T-cell (primary cell): ENCODE measurements at regions not wholly inside any gene's neighbourhood (a gene's known extent, or its start where the extent isn't known, plus 50 kb on each side); places are given as distances from the start of the nearest gene placed in this dataset.

Experiments used
- ATAC-seq, 4 experiments: fragments of 200-7000 bp in 3 of 4; fragments of 150-1000 bp in 1 of 4; cut with Tn5 transposase; replicated peaks in 1 of 4; 1 replicate in 3 of 4; 2 replicates in 1 of 4; pipeline ENCODE4 v1.10.0; 2021; ENCODE audit warnings: moderate library complexity in 3 of 4, mild to moderate bottlenecking in 2 of 4, moderate number of reproducible peaks in 1 of 4
- CTCF ChIA-PET, 2 donors: fragments of 300-600 bp; sonication (Branson Sonifier 250); formaldehyde crosslinking; loops; one replicate each; lab custom pipeline; 2022; ENCODE audit warnings: antibody characterized with exemption in 2 of 2; lab: Charles Lee
- POLR2A ChIA-PET, 2 donors: fragments of 300-600 bp; sonication (Branson Sonifier 250); formaldehyde crosslinking; loops; one replicate each; lab custom pipeline; 2022; ENCODE audit warnings: antibody characterized with exemption in 2 of 2; lab: Charles Lee
- DNase-seq, 35 experiments: peaks; one replicate each; pipeline versions ENCODE4 v3.0.0 to v3.0.0-alpha.2; 2013 to 2023
- H3K27ac ChIP-seq: one replicate; pipeline ENCODE4 v1.5.1; 2013; ENCODE audit warnings: low read length
- H3K27me3 ChIP-seq, 2 experiments: replicated peaks in 1 of 2; 1 replicate in 1 of 2; 2 replicates in 1 of 2; pipeline versions ENCODE4 v1.6.1 to v1.7.0; 2013; ENCODE audit warnings: low read length in 1 of 2, mixed read lengths in 1 of 2; ENCODE audit not compliant: control insufficient read depth in 2 of 2, insufficient read depth in 2 of 2; ENCODE audit errors: extremely low read depth in 1 of 2
- H3K36me3 ChIP-seq, 2 donors: 1 replicate in 1 of 2; 2 replicates in 1 of 2; pipeline versions ENCODE4 v1.6.1 to v1.7.0; 2013; ENCODE audit warnings: low read length in 1 of 2; ENCODE audit not compliant: control insufficient read depth in 2 of 2, insufficient read depth in 1 of 2; ENCODE audit errors: extremely low read depth in 1 of 2
- H3K4me1 ChIP-seq, 2 experiments: 1 replicate in 1 of 2; 2 replicates in 1 of 2; pipeline versions ENCODE4 v1.6.1 to v1.7.0; 2013; ENCODE audit warnings: low read length in 2 of 2, mixed read lengths in 1 of 2; ENCODE audit not compliant: insufficient read depth in 2 of 2, control insufficient read depth in 1 of 2; ENCODE audit errors: extremely low read depth in 1 of 2
- H3K4me3 ChIP-seq, 2 donors: 1 replicate in 1 of 2; 2 replicates in 1 of 2; pipeline versions ENCODE4 v1.5.1 to v1.7.0; 2013; ENCODE audit warnings: mild to moderate bottlenecking in 2 of 2, low read length in 1 of 2, moderate library complexity in 1 of 2; ENCODE audit not compliant: control insufficient read depth in 1 of 2; ENCODE audit errors: extremely low read depth in 1 of 2
- H3K9me3 ChIP-seq: 2 replicates; pipeline ENCODE4 v1.7.0; 2013
- H3K27ac Mint-ChIP-seq, 2 donors: one replicate each; pipeline ENCODE4 v1.8.0; 2020 to 2021; ENCODE audit warnings: mild to moderate bottlenecking in 2 of 2, mixed read lengths in 2 of 2
- H3K27me3 Mint-ChIP-seq, 2 donors: one replicate each; pipeline ENCODE4 v1.8.0; 2021 to 2022; ENCODE audit warnings: mixed read lengths in 2 of 2
- H3K36me3 Mint-ChIP-seq: one replicate; pipeline ENCODE4 v1.8.0; 2021; ENCODE audit warnings: mixed read lengths
- H3K4me1 Mint-ChIP-seq, 3 donors: one replicate each; pipeline ENCODE4 v1.8.0; 2020 to 2022; ENCODE audit warnings: mixed read lengths in 3 of 3, mild to moderate bottlenecking in 1 of 3
- H3K4me3 Mint-ChIP-seq, 3 donors: one replicate each; pipeline ENCODE4 v1.8.0; 2020 to 2022; ENCODE audit warnings: mild to moderate bottlenecking in 3 of 3, mixed read lengths in 3 of 3, moderate library complexity in 3 of 3
- H3K9me3 Mint-ChIP-seq, 3 donors: one replicate each; pipeline ENCODE4 v1.8.0; 2020 to 2022; ENCODE audit warnings: mixed read lengths in 3 of 3
- WGBS: methylation state at CpG from one replicate; pipeline ENCODE4 v1.1.5; 2013; ENCODE audit warnings: missing lambda C conversion rate; ENCODE audit not compliant: insufficient coverage; 5-methylcytosine and 5-hydroxymethylcytosine counted together

GRCh38 chr2:144822966-144823365, 303.0 kb upstream of the ZEB2 start:
- no peaks in the 10 kb centered on the region for H3K36me3 Mint-ChIP-seq
- peaks cover 0 to 1% of the 10 kb centered on the region in 2 donors for H3K27me3 Mint-ChIP-seq
- no peaks in the 10 kb centered on the region for H3K9me3 ChIP-seq
- no peaks in the 10 kb centered on the region for H3K36me3 ChIP-seq
- POLR2A ChIA-PET, result no interaction called here
- no peak overlapping the region for H3K4me3 ChIP-seq
- no peak overlapping the region for H3K27ac Mint-ChIP-seq
- H3K4me1 Mint-ChIP-seq, result no peaks in the 10 kb centered on the region
- no peak for ATAC-seq
- H3K4me1 ChIP-seq, result no peaks in the 10 kb centered on the region
- H3K9me3 Mint-ChIP-seq, result peaks cover 7 to 14% (median 8%) of the 10 kb centered on the region in 3 donors
- CTCF ChIA-PET, result no interaction called here
- H3K4me3 Mint-ChIP-seq, result no peak overlapping the region
- H3K27ac ChIP-seq, result no peak overlapping the region
- DNase-seq, result no peak
- no peaks in the 10 kb centered on the region for H3K27me3 ChIP-seq

DNA sequence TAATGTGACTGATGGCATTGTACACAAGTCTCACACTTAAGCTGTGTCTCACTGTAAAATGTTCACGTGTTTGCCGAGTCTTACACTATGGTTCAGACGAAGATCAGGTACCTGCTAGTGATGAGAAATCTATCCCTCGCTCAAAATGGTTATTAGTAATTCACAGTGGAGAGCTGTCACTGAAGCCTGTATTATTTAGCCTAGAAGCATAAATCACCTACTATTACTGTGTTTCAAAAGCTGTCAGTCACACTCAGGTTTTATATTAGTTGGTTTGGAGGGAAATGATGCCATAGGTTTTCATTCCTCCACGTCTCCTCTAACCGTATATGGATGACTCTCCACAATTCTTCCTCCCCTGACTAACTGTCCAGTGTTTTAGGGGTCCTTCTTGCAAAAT, 292.4 kb upstream of the ZEB2 start:
- Mint-ChIP-seq H3K27ac (no peak overlapping the region), H3K4me1 (no peaks in the 10 kb centered on the region), H3K9me3 (no peaks in the 10 kb centered on the region), H3K27me3 (peaks cover 0 to 2% of the 10 kb centered on the region in 2 donors), H3K4me3 (no peak overlapping the region), H3K36me3 (no peaks in the 10 kb centered on the region)
- no peak for ATAC-seq
- DNase-seq, result no peak
- H3K36me3 ChIP-seq, result no peaks in the 10 kb centered on the region
- no peaks in the 10 kb centered on the region for H3K9me3 ChIP-seq
- H3K27ac ChIP-seq, result no peak overlapping the region
- ChIA-PET CTCF (no interaction called here), POLR2A (no interaction called here)
- no peak overlapping the region for H3K4me3 ChIP-seq
- WGBS, result no CpG with 5 or more reads among the region's 6 CpGs
- no peaks in the 10 kb centered on the region for H3K27me3 ChIP-seq
- H3K4me1 ChIP-seq, result no peaks in the 10 kb centered on the region

GRCh38 chr2:144801766-144802165, 281.8 kb upstream of the ZEB2 start:
- no peak overlapping the region for H3K4me3 Mint-ChIP-seq
- H3K4me1 Mint-ChIP-seq, result no peaks in the 10 kb centered on the region
- ATAC-seq (no peak), DNase-seq (no peak)
- H3K4me1 ChIP-seq, result no peaks in the 10 kb centered on the region
- H3K27ac ChIP-seq, result no peak overlapping the region
- POLR2A ChIA-PET, result no interaction called here
- CTCF ChIA-PET, result no interaction called here
- no CpG with 5 or more reads among the region's 2 CpGs for WGBS
- no peak overlapping the region for H3K27ac Mint-ChIP-seq
- no peaks in the 10 kb centered on the region for H3K9me3 ChIP-seq
- H3K36me3 Mint-ChIP-seq, result no peaks in the 10 kb centered on the region
- H3K27me3 Mint-ChIP-seq, result no peaks in the 10 kb centered on the region
- no peaks in the 10 kb centered on the region for H3K9me3 Mint-ChIP-seq
- H3K36me3 ChIP-seq, result no peaks in the 10 kb centered on the region
- H3K4me3 ChIP-seq, result no peak overlapping the region
- no peaks in the 10 kb centered on the region for H3K27me3 ChIP-seq

GRCh38 chr2:144801325-144801724, 281.4 kb upstream of the ZEB2 start:
- H3K36me3 Mint-ChIP-seq, result no peaks in the 10 kb centered on the region
- no CpG with 5 or more reads among the region's 1 CpG for WGBS
- H3K4me3 Mint-ChIP-seq, result no peak overlapping the region
- no peak overlapping the region for H3K4me3 ChIP-seq
- no peaks in the 10 kb centered on the region for H3K36me3 ChIP-seq
- no peaks in the 10 kb centered on the region for H3K27me3 Mint-ChIP-seq
- POLR2A ChIA-PET, result no interaction called here
- no peak for DNase-seq
- H3K9me3 ChIP-seq, result no peaks in the 10 kb centered on the region
- no peaks in the 10 kb centered on the region for H3K4me1 Mint-ChIP-seq
- no peaks in the 10 kb centered on the region for H3K9me3 Mint-ChIP-seq
- ATAC-seq, result no peak
- no peaks in the 10 kb centered on the region for H3K4me1 ChIP-seq
- no peaks in the 10 kb centered on the region for H3K27me3 ChIP-seq
- H3K27ac Mint-ChIP-seq, result no peak overlapping the region
- CTCF ChIA-PET, result no interaction called here
- H3K27ac ChIP-seq, result no peak overlapping the region

DNA sequence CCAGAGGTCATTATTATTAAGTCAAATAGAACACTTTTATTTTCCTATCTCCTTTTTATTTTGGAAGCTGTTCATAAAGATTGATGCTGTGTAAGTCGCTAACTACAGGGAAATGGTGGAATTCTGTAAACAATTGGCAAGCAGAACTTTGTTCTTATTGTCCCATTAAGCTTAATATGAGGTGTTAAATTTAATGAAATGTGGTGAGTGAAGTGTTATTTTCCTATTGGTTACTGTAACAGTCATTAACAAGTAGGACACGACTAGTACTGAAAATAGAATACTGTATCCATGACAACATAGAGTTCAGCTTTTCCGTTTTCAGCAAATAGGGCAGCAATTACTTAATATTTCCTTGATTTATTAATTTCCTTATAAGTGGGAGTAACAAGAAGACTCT, 279.1 kb upstream of the ZEB2 start:
- no CpG with 5 or more reads among the region's 3 CpGs for WGBS
- Histone ChIP-seq H3K4me1 (no peaks in the 10 kb centered on the region), H3K27me3 (no peaks in the 10 kb centered on the region), H3K36me3 (no peaks in the 10 kb centered on the region), H3K4me3 (no peak overlapping the region), H3K27ac (no peak overlapping the region), H3K9me3 (no peaks in the 10 kb centered on the region)
- Mint-ChIP-seq H3K27me3 (no peaks in the 10 kb centered on the region), H3K36me3 (no peaks in the 10 kb centered on the region), H3K27ac (no peak overlapping the region), H3K9me3 (no peaks in the 10 kb centered on the region), H3K4me3 (no peak overlapping the region), H3K4me1 (no peaks in the 10 kb centered on the region)
- no peak for DNase-seq
- POLR2A ChIA-PET, result no interaction called here
- CTCF ChIA-PET, result no interaction called here
- ATAC-seq, result no peak

DNA sequence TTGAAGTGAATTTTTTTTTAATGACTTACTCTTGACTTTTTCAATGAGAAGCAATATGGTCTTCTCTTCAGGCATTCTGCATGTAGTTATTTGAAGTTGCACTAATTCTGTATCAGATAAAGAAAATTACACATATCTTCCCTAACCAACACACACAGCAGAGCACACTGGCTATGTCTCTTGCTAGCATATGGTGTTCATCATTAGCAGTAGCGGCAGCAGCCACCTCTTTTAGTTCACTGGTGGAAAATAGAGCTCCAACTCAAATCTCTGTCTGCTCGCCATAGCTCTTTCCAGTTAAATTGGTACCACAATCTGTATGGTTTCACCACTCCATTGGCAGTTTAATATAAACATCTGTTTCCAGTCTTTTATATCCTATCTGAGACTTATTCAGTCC, 278.1 kb upstream of the ZEB2 start:
- no peaks in the 10 kb centered on the region for H3K4me1 Mint-ChIP-seq
- POLR2A ChIA-PET, result no interaction called here
- H3K4me3 Mint-ChIP-seq, result no peak overlapping the region
- CTCF ChIA-PET, result no interaction called here
- no peaks in the 10 kb centered on the region for H3K4me1 ChIP-seq
- H3K9me3 ChIP-seq, result no peaks in the 10 kb centered on the region
- no peaks in the 10 kb centered on the region for H3K27me3 Mint-ChIP-seq
- DNase-seq (no peak), ATAC-seq (no peak)
- no peaks in the 10 kb centered on the region for H3K36me3 Mint-ChIP-seq
- no peaks in the 10 kb centered on the region for H3K9me3 Mint-ChIP-seq
- H3K27me3 ChIP-seq, result no peaks in the 10 kb centered on the region
- H3K36me3 ChIP-seq, result no peaks in the 10 kb centered on the region
- H3K27ac Mint-ChIP-seq, result no peak overlapping the region
- H3K4me3 ChIP-seq, result no peak overlapping the region
- WGBS, result 100% methylated on average over 2 of the region's 2 CpGs
- no peak overlapping the region for H3K27ac ChIP-seq

- ATAC-seq (no peak), DNase-seq (no peak)
- Histone ChIP-seq H3K9me3 (no peaks in the 10 kb centered on the region), H3K27ac (no peak overlapping the region), H3K4me1 (no peaks in the 10 kb centered on the region), H3K27me3 (no peaks in the 10 kb centered on the region), H3K36me3 (no peaks in the 10 kb centered on the region), H3K4me3 (no peak overlapping the region)
- Mint-ChIP-seq H3K27ac (no peak overlapping the region), H3K27me3 (no peaks in the 10 kb centered on the region), H3K36me3 (no peaks in the 10 kb centered on the region), H3K9me3 (no peaks in the 10 kb centered on the region), H3K4me1 (no peaks in the 10 kb centered on the region), H3K4me3 (no peak overlapping the region)
- CTCF ChIA-PET, result no interaction called here
- WGBS, result no CpG with 5 or more reads among the region's 3 CpGs
- POLR2A ChIA-PET, result no interaction called here
Measured at GRCh38 chr2:144796936-144797335, 277.0 kb upstream of the ZEB2 start.
